Superior temporal gyrus (tissue), 1 donor: ENCODE measurements at regions not wholly inside any gene's neighbourhood (a gene's known extent, or its start where the extent isn't known, plus 50 kb on each side); places are given as distances from the start of the nearest gene placed in this dataset.
A peak's percentile ranks its signal among the peaks of the same experiment; 100 is the strongest.

Experiments used
- DNase-seq: peaks from one replicate; pipeline ENCODE4 v3.0.0-alpha.2; 2016; ENCODE audit errors: extremely low spot score

GRCh38 chr7:145269418-145270161, 433.7 kb upstream of the TPK1 start:
- no peak for DNase-seq

GRCh38 chr7:145265180-145265579, 429.3 kb upstream of the TPK1 start:
- no peak for DNase-seq

- DNase-seq: no peak
These were observed 428.0 kb upstream of the TPK1 start for GRCh38 chr7:145263886-145264285.

GRCh38 chr7:145252031-145252430, 416.2 kb upstream of the TPK1 start:
- no peak for DNase-seq

- DNase-seq: no peak
These were observed 388.9 kb upstream of the TPK1 start for GRCh38 chr7:145224775-145225174.

GRCh38 chr7:145219461-145219860, 383.6 kb upstream of the TPK1 start:
- DNase-seq: no peak

GRCh38 chr7:145216866-145217265, 381.0 kb upstream of the TPK1 start:
- DNase-seq: no peak

- DNase-seq: peak; percentile 79
These were observed 376.2 kb upstream of the TPK1 start for GRCh38 chr7:145212050-145212449.

GRCh38 chr7:145211211-145211610, 375.4 kb upstream of the TPK1 start:
- DNase-seq: peak; percentile 9

GRCh38 chr7:145193951-145194350, 358.1 kb upstream of the TPK1 start:
- no peak for DNase-seq

GRCh38 chr7:145184956-145185355, 349.1 kb upstream of the TPK1 start:
- no peak for DNase-seq

GRCh38 chr7:145183069-145183468, 347.2 kb upstream of the TPK1 start:
- DNase-seq: no peak

- no peak for DNase-seq
These were observed 339.5 kb upstream of the TPK1 start for GRCh38 chr7:145175366-145175765.

- DNase-seq: peak; percentile 31
These were observed 334.1 kb upstream of the TPK1 start for GRCh38 chr7:145169908-145170307.

- DNase-seq: no peak
These were observed 333.0 kb upstream of the TPK1 start for GRCh38 chr7:145168879-145169278.

GRCh38 chr7:145168427-145168826, 332.6 kb upstream of the TPK1 start:
- DNase-seq: no peak

GRCh38 chr7:145156834-145157233, 321.0 kb upstream of the TPK1 start:
- no peak for DNase-seq

GRCh38 chr7:145152589-145152988, 316.7 kb upstream of the TPK1 start:
- no peak for DNase-seq

GRCh38 chr7:145151676-145152075, 315.8 kb upstream of the TPK1 start:
- DNase-seq: no peak

- DNase-seq: no peak
These were observed 312.0 kb upstream of the TPK1 start for GRCh38 chr7:145147865-145148264.

GRCh38 chr7:145143685-145144084, 307.8 kb upstream of the TPK1 start:
- no peak for DNase-seq

GRCh38 chr7:145134377-145134776, 298.5 kb upstream of the TPK1 start:
- no peak for DNase-seq

GRCh38 chr7:145123502-145123901, 287.6 kb upstream of the TPK1 start:
- DNase-seq: no peak

GRCh38 chr7:145106001-145106400, 270.1 kb upstream of the TPK1 start:
- DNase-seq: no peak
